K562 (cell line): ENCODE measurements at regions not wholly inside any gene's neighbourhood (a gene's known extent, or its start where the extent isn't known, plus 50 kb on each side); places are given as distances from the start of the nearest gene placed in this dataset.

Source experiments
- BDP1 ChIP-seq: IDR thresholded peaks from 3 replicates; pipeline ENCODE4 v1.6.1; 2011; ENCODE audit not compliant: insufficient read length, insufficient read depth
- E2F3 ChIP-seq: fragments of 250-450 bp; sonication (Bioruptor Pico); IDR thresholded peaks from 2 replicates; pipeline ENCODE4 v1.4.0; 2020; ENCODE audit warnings: mild to moderate bottlenecking
- FOSL1 ChIP-seq: fragments of 200-800 bp; sonication (Bioruptor generic); conservative IDR thresholded peaks from 2 replicates; pipeline ENCODE4 v1.6.1; 2016; ENCODE audit warnings: missing genetic modification characterization, missing compliant biosample characterization
- FOXK2 ChIP-seq, 2 experiments: fragments of 450-650 bp; IDR thresholded peaks in 1 of 2; conservative IDR thresholded peaks in 1 of 2; 2 replicates each; pipeline ENCODE4 v1.6.1; 2016; ENCODE audit warnings: low read depth in 2 of 2, mild to moderate bottlenecking in 1 of 2
- GTF2F1 ChIP-seq: IDR thresholded peaks from 2 replicates; pipeline ENCODE4 v1.6.1; 2011; ENCODE audit warnings: low read depth, low read length, improper control_type of control experiment
- KLF13 ChIP-seq: fragments of 450-650 bp; IDR thresholded peaks from 2 replicates; pipeline ENCODE4 v1.6.1; 2016; ENCODE audit warnings: missing genetic modification characterization, low read depth, mild to moderate bottlenecking, missing compliant biosample characterization, moderate library complexity, borderline replicate concordance
- MAFF ChIP-seq: IDR thresholded peaks from 2 replicates; pipeline ENCODE4 v1.6.1; 2012; ENCODE audit warnings: low read length, improper control_type of control experiment
- PCBP1 ChIP-seq: fragments of 200-400 bp; formaldehyde crosslinking; IDR thresholded peaks from 2 replicates; pipeline ENCODE4 v1.6.1; 2018; ENCODE audit warnings: mild to moderate bottlenecking, low read depth, low read length; ENCODE audit not compliant: poor library complexity, severe bottlenecking
- RFX1 ChIP-seq: fragments of 450-650 bp; IDR thresholded peaks from 2 replicates; pipeline ENCODE4 v1.6.1; 2016; ENCODE audit warnings: mild to moderate bottlenecking, moderate library complexity
- SIN3B ChIP-seq: fragments of 450-650 bp; IDR thresholded peaks from 2 replicates; pipeline ENCODE4 v1.6.1; 2017; ENCODE audit warnings: low read depth, mild to moderate bottlenecking, moderate library complexity
- TRIM24 ChIP-seq, 2 experiments: fragments of 450-650 bp; IDR thresholded peaks; 2 replicates each; pipeline ENCODE4 v1.6.1; 2016
- ZKSCAN1 ChIP-seq: fragments of 150-350 bp; IDR thresholded peaks from 2 replicates; pipeline ENCODE4 v1.6.1; 2016; ENCODE audit warnings: low read depth, low read length
- ZNF197 ChIP-seq: fragments of 200-800 bp; sonication (Bioruptor generic); IDR thresholded peaks from 2 replicates; pipeline ENCODE4 v1.6.1; 2016; ENCODE audit warnings: low read depth, missing genetic modification characterization, missing compliant biosample characterization
- ZNF263 ChIP-seq: sonication (generic); formaldehyde crosslinking; IDR thresholded peaks from 2 replicates; pipeline ENCODE4 v1.8.0; 2022; ENCODE audit warnings: mild to moderate bottlenecking, missing genetic modification reagents, borderline replicate concordance
- ZNF3 ChIP-seq: fragments of 250-450 bp; sonication (Bioruptor Pico); IDR thresholded peaks from 2 replicates; pipeline ENCODE4 v1.5.0; 2021; ENCODE audit warnings: mild to moderate bottlenecking, moderate library complexity
- ZNF398 ChIP-seq: fragments of 250-450 bp; sonication (Bioruptor Pico); IDR thresholded peaks from 2 replicates; pipeline ENCODE4 v1.8.0; 2021; ENCODE audit warnings: moderate library complexity, mild to moderate bottlenecking, inconsistent platforms
- ZNF76 ChIP-seq: fragments of 250-450 bp; sonication (Bioruptor Pico); IDR thresholded peaks from 2 replicates; pipeline ENCODE4 v1.4.0; 2020; ENCODE audit warnings: mild to moderate bottlenecking, moderate library complexity, borderline replicate concordance
- TF ChIP-seq, protein P1 (sequence below): IDR thresholded peaks from 2 replicates; pipeline ENCODE4 v1.6.1; 2011; ENCODE audit warnings: borderline replicate concordance, low read depth, mild to moderate bottlenecking, moderate library complexity, low read length; ENCODE audit not compliant: insufficient read depth, poor library complexity, severe bottlenecking
- TF ChIP-seq, protein P2 (sequence below): fragments of 250-450 bp; sonication (Bioruptor Pico); IDR thresholded peaks from 2 replicates; pipeline ENCODE4 v1.9.0; 2021; ENCODE audit warnings: mild to moderate bottlenecking
- TF ChIP-seq, protein P3 (sequence below): fragments of 250-450 bp; sonication (Bioruptor Pico); IDR thresholded peaks from 2 replicates; pipeline ENCODE4 v1.5.0; 2022; ENCODE audit warnings: mild to moderate bottlenecking
- TF ChIP-seq, protein P4 (sequence below): fragments of 250-450 bp; sonication (Bioruptor Pico); IDR thresholded peaks from 2 replicates; pipeline ENCODE4 v1.5.0; 2021

GRCh38 chr6:14704383-14705271 lies 541.2 kb upstream of the JARID2 start (continued):
- TF ChIP-seq, protein P1, sequence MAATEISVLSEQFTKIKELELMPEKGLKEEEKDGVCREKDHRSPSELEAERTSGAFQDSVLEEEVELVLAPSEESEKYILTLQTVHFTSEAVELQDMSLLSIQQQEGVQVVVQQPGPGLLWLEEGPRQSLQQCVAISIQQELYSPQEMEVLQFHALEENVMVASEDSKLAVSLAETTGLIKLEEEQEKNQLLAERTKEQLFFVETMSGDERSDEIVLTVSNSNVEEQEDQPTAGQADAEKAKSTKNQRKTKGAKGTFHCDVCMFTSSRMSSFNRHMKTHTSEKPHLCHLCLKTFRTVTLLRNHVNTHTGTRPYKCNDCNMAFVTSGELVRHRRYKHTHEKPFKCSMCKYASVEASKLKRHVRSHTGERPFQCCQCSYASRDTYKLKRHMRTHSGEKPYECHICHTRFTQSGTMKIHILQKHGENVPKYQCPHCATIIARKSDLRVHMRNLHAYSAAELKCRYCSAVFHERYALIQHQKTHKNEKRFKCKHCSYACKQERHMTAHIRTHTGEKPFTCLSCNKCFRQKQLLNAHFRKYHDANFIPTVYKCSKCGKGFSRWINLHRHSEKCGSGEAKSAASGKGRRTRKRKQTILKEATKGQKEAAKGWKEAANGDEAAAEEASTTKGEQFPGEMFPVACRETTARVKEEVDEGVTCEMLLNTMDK = no peak
- TF ChIP-seq E2F3 (CRISPR knock-in tag) = no peak
- peak; percentile 47; the same call in 1 of the 2 replicates for TF ChIP-seq FOSL1 (tag)
- TF ChIP-seq, protein P2, sequence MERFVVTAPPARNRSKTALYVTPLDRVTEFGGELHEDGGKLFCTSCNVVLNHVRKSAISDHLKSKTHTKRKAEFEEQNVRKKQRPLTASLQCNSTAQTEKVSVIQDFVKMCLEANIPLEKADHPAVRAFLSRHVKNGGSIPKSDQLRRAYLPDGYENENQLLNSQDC = no peak
- no peak for TF ChIP-seq PCBP1
- TF ChIP-seq ZNF3 (CRISPR knock-in tag) = no peak
- TF ChIP-seq FOXK2 (conservative IDR thresholded peaks at IDR 0.05 in 1 of 2, IDR thresholded peaks at IDR 0.05 in 1 of 2; ENCODE audit: low read depth in 2 of 2) = 0 out of 4 replicates have a peak, but pooled peaks of 1 of the 2 experiments have one; percentile 26
- no peak for TF ChIP-seq ZNF398
- no peak for TF ChIP-seq GTF2F1
- TF ChIP-seq, protein P3, sequence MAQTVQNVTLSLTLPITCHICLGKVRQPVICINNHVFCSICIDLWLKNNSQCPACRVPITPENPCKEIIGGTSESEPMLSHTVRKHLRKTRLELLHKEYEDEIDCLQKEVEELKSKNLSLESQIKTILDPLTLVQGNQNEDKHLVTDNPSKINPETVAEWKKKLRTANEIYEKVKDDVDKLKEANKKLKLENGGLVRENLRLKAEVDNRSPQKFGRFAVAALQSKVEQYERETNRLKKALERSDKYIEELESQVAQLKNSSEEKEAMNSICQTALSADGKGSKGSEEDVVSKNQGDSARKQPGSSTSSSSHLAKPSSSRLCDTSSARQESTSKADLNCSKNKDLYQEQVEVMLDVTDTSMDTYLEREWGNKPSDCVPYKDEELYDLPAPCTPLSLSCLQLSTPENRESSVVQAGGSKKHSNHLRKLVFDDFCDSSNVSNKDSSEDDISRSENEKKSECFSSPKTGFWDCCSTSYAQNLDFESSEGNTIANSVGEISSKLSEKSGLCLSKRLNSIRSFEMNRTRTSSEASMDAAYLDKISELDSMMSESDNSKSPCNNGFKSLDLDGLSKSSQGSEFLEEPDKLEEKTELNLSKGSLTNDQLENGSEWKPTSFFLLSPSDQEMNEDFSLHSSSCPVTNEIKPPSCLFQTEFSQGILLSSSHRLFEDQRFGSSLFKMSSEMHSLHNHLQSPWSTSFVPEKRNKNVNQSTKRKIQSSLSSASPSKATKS (CRISPR knock-in tag) = no peak; the same call in 1 of the 2 replicates
- TF ChIP-seq SIN3B = no peak
- peak; percentile 84 for TF ChIP-seq ZNF197 (CRISPR knock-in tag)
- TF ChIP-seq RFX1 = no peak
- peak; percentile 61; the same call in 1 of the 2 replicates for TF ChIP-seq ZNF76 (CRISPR knock-in tag)
- no peak for TF ChIP-seq BDP1
- TF ChIP-seq, protein P4, sequence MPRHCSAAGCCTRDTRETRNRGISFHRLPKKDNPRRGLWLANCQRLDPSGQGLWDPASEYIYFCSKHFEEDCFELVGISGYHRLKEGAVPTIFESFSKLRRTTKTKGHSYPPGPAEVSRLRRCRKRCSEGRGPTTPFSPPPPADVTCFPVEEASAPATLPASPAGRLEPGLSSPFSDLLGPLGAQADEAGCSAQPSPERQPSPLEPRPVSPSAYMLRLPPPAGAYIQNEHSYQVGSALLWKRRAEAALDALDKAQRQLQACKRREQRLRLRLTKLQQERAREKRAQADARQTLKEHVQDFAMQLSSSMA (CRISPR knock-in tag) = no peak
- no peak for TF ChIP-seq ZNF263
- TF ChIP-seq TRIM24 (IDR thresholded peaks at IDR 0.05) = 0 out of 4 replicates have a peak, but pooled peaks of 1 of the 2 experiments have one; percentile 4
- TF ChIP-seq ZKSCAN1 = no peak; the same call in 1 of the 2 replicates
- TF ChIP-seq MAFF = no peak
- 0 out of 2 replicates have a peak, but pooled peaks have one; percentile 27 for TF ChIP-seq KLF13 (tag)
